ENCODE measurements at regions not wholly inside any gene's neighbourhood (a gene's known extent, or its start where the extent isn't known, plus 50 kb on each side); places are given as distances from the start of the nearest gene placed in this dataset.

DNA sequence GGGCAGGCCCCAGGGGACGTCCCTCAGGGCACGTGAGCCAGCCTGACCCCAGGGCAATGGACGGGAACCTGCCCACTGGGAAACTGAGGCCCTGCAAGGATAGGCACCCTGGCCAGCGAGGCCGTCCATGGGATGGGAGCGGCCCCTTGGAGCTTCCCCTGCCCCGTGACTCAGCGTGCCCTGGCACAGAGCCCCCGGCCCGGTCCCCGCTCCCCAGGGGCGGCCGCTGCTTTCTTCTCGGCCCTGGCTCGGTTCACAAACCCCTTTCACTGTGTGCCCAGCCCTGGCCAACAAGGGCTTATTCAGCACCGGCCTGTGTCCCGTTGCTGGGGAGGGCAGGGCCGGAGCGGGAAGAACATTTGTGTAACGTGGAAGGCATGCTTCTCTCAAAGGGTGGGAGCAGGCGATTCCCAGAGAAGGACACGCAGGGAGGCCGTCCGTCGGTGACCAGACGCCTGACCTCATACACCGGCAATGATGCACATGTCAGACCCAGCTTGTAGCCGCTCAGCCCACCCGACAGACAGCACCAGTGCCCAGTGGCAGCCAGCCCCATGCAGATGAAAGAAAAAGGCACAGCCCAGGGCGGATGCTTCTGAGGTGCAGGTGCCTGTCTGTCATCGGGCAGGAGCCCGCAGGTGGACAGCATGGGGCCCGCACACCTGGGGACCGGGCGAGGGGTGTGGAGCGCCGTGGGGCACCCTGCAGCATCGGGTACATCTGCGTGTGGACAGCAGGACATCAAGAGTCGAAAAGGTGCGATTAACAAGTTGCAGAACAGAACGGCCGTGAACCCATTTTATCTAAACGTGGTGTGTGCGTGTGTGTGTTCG, 94.5 kb downstream of the PDGFA start:
- no peak for DNase-seq

DNA sequence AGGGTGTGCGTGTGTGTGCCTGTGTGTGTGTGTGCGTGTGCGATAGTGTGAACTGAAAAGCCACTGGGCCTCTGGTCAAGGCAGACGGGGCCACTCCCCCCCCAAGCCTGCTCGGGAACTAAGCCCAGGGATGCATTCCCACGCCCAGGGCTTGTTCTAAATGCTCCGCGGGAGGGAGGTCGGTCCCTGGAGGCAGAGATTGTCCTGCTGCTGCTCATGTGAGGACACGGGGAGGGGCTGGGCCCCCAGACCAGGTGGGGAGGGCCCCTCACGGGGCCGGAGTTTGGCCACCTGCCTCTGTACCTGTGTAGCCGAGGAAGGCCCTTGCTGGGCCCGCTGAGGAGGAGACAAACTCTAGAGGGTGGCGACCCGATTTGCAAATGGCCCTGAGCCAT, 93.9 kb downstream of the PDGFA start:
- DNase-seq, result no peak

DNA sequence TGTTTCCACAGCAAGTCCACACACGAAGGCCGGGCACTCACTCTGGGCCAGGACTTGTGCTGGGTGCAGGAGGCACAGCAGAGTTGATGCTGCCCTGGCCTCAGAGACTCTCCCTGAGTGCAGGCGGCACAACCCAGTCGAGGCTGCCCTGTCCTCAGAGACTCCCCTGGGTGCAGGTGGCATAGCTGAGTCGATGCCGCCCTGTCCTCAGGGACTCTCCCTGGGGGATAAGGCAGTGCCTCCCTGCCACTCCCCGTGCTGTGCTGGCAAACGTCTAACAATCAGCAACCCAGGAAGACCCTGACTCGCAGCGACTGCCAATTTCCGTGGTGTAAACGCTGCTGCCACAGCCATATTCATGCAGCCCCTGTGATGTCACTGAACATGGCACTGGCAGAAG, 93.1 kb downstream of the PDGFA start:
- DNase-seq, result no peak

DNA sequence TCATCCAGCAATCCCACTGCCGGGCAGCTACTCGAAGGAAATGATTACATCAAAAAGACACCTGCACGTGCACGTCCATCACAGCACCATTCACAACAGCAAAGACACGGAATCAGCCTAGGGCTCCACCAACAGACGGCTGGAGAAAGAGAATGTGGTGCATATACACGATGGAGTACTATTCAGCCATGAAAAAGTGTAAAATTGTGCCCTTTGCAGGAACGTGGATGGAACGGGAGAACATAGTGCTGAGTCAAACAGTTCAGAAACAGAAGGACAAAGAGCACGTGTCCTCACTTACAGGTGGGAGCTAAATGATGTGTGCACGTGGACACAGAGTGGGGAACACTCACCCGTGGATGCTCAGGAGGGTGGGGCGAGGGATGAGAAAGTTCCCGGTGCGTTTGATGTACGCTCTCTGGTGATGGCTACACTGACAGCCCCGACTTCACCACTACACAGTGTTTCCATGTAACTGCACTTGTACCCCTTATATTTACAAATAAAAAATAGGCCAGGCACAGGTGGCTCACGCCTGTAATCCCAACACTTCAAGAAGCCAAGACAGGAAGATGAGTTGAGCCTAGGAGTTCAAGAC, 92.0 kb downstream of the PDGFA start:
- no peak for DNase-seq

DNA sequence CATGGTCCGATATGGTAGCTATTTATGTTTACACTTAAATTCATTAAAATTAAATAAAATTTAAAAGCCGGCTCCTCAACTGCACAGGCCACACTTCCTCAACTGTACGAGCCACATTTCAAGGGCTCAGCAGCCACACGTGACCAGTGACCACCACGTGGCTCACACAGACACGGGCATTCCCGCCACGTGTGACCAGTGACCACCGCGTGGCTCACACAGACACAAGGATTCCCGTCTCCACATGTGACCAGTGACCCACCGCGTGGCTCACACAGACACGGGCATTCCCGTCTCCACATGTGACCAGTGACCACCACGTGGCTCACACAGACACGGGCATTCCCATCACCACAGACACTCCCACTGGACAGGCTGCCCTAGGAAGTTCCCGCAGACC, 91.3 kb downstream of the PDGFA start:
- no peak for DNase-seq

DNA sequence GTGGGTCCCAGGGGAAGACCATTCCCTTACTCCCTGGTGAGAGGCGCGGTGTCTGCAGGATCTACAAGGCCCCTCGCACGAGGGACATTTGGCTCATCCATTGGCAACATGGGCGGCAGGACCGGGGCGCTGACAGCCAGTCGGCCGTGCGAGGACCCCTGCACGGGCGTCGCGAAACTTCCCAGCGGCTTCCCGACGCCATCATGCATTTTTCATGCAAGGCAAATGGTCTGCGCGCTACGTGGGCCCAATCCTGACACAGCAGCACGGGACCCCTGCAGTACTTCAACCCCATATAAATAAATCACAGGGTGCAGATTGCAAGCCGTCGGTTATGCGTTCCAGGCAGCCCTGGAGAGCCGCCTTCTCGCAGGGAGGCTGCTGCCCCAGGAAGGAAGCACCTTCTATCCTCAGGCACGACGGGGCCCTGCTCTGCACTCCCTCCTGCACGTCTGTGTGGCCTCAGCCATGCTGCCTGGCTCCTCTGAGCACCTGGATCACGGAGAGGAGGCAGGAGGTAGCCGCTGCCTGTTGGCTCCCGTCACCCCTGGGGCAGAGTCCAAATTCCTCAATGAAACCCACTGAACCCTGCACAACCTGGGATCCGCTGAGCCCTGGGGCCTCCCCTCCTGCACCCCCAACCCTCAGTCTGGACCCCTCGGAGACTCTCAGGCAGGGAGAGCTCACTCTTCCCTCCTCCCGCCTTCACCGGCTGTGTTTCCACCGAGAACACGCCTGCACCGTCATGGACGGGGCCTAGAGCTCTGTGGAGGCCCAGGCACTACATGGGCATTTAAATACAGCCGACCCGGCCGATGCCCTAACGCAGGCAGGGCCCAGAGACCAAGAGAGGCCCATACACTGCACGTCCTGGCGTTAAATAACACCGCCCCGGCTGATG, 90.5 kb downstream of the PDGFA start:
- no peak for DNase-seq

DNA sequence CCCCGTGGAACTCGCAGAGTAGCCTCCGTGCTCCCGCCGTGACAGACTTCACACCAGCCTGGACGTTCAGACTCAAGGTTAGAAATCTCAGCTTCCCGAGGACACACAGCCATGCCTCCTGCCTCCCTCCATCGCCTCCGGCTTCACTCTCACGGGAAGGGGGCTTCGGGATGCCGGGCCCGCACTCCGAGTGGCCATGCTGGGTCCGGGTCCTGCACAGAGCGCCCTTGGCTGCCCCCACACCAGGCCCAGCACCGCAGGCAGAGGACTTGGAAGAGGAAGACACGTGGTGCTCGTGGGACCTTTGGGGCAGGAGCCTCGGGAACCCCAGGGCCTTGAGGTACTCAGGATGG, 89.8 kb downstream of the PDGFA start:
- DNase-seq, result no peak

DNA sequence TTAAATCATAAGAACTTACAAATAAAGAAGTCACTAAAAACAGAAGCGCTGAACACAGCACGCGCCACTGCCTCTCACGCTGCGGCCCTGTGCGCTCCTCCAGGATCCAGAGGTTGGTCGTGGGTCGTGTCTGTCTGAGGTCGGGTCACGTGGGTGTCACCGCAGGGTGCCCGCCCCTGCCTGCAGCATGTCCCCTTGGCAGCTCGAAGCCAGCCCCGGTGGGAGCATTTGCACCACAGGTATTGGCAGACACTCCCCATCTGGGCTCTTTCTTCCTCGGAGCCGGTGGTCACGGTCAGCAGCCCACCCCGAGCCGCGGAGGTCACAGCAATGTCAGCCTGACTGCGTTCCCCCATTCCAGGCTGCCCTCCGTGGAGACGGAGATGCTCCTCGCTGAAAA, 88.6 kb downstream of the PDGFA start:
- no peak for DNase-seq

DNA sequence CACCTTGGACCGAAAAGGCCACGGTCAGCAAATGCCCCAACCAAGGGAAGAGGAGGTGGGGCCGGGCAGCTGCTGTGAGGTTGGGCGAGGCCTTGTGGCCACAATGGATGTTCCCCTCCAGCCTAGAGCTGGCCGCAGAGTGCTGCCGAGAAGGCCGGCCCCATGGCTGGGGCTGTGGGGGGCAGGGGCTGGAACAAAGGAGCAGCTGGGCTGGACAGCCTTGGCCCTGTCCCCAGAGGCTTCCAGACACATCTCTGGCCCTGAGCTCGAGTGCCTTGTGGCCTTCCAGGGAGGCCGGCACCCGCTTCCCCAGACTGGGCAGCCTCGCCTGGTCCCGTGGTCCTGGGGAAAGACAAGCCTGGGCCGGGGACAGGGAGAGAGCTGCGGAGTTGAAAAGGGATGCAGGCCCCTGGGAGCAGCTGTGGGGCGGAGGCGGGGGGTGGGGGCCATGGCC, 88.0 kb downstream of the PDGFA start:
- DNase-seq, result no peak

DNA sequence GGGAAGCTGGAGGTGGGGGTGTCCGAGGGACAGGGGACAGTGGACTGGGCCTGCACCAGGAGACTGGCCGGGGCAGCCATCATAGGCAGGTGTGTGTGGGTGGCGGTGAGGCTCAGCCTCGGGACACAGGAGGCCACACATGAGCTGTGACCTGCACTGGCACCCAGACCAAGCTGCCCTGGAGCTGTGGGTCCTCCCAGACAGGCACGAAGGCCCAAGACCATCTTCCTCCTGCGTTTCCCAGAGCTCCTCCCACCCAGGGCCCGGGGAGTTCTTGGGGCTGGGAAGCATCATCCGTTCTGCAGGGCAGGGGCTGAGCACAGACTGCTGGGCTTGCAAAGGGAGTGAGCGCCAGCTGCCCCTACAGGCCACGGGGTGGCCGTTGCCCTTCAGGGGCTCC, 87.4 kb downstream of the PDGFA start:
- DNase-seq, result no peak

DNA sequence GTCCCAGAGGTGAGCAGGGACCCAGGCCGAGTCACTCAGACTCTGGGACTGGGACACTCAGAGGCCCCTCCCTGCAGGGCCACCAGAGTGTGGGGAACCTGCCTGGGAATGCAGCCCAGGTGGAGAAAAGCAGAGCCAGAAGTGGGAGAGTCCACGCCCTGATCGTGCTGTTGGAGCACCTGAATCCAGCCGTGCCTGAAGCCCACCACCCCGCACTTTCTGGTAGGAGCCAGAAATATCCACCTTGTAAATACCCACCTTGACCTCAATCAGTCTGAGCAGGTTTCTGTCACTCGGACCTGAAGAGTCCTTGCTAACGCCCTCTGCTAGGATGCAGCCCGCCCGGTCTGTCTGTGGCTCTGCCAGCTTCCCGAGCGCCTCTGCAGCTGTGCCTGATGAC, 86.7 kb downstream of the PDGFA start:
- DNase-seq, result no peak

DNA sequence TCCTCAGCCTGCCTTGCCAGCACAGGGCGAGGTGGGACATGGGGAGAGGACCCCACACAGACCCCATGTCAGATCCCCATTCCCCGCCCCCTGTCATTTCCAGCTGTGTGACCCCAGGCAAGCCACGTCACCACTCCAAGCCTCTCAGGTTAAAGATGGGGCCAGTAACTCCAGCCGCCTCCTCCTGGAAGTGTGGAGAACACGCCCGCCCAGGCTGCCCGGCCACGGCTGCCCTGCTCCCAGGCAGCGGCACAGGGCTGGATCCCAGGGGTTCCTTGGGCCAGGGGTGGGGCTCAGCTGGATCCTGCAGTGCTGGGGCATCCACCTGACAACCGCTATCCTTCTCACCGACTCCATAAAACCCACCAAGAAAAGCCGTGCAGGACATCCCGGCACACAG, 86.1 kb downstream of the PDGFA start:
- DNase-seq, result no peak

DNA sequence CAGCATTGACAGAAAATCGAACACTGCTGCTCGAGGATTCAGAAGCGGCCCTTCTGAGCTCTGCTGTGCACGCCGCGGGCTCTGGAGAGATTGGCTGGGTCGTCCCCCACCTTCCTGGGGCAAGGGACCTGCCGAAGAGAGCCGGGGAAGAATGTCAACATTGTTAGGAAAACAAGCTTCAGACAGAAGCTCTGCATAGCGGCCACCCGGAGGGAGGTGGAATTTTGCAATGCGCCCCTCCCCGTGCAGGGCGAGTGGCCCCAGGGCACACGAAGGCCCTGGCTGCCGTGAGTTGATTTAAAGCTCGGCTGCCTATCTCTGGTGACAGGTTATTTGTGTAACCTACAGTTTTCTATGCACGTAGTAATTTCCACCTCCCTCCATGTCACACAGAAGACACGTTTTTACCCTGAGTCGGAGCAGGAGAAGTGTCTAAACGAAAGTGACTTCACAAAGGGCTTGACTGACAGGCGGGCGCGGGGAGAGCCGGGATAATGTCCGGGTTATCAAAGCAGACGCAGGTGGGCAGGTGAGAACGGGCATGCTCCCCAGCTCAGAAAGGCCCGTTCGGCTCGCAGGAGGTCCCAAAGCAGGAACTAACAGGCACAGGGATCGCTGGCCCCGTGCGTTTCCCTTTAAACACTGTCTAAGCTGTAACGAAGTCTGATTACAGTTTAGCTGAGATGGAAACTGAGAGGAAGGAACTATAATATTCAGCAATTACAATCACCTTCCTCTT, 84.6 kb downstream of the PDGFA start:
- DNase-seq, result no peak

DNA sequence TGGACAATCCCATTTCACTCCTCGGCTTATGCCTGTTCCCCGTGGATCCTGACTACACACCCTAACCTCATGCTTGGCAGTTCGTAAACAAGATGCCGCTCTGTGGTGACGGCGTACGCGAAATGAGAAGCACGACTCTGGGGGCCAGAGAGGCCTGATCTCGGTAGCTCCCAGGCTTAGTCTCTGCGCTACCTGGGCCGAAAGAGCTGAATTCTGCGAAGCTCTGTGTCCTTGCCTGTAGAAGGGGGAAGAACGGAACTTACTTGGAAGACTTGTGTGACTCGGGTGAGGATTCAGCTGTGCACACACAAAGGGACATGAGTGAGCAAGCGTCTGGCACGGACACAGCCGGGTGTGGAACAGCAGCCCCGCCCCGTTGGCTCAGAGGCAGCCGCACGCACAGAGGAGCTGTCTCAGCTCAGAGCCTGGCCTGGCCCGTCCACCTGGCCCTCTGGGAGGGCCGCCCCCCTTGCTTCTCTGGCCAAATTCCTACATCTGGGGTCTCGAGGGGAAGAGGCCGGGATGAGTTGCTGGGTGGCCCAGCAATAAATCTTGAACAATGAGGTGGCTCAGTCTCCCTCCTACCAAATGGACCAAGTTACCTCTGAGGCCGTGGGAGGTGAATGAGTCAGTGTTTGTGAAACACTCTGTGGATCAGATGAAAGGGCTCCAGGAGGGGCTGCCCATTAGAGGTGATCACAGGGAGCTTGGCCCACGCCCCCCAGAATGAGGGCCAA, 83.8 kb downstream of the PDGFA start:
- no peak for DNase-seq

DNA sequence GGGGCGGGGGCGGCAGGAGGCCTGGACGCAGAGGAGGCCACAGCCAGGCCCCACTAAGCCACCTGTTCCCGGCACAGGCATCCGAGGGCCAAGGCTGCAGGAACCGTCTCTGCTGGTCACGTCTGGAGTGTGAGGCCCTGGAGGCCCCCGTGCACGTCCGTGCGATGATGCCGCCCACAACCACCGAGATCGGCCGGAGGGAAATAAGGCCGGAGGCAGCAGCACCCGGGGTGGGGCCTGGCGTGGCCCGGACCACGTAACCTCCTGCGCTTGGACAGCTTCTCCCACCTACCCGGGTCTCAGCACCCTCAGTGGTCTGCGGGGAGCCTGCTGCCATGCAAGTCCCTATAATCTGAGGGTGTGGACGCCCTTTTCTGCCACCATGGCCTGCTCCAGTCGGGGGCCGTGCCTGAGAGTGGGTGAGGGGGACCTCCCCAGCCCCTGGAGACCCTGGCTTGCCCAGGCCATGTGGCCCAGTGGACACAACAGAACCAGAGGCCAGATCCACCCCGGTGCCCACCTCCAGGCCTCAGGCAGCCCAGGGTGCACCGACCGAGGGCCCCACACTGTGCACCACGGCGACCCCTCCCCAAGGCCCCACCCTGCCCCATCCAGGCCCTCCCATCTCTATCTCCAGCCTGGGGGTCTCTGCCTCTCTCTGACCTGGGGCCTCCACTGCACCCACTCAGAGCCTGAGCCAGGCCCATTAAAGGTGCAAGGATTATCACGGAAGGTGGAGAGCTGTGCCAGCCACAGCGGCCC, 83.1 kb downstream of the PDGFA start:
- no peak for DNase-seq

DNA sequence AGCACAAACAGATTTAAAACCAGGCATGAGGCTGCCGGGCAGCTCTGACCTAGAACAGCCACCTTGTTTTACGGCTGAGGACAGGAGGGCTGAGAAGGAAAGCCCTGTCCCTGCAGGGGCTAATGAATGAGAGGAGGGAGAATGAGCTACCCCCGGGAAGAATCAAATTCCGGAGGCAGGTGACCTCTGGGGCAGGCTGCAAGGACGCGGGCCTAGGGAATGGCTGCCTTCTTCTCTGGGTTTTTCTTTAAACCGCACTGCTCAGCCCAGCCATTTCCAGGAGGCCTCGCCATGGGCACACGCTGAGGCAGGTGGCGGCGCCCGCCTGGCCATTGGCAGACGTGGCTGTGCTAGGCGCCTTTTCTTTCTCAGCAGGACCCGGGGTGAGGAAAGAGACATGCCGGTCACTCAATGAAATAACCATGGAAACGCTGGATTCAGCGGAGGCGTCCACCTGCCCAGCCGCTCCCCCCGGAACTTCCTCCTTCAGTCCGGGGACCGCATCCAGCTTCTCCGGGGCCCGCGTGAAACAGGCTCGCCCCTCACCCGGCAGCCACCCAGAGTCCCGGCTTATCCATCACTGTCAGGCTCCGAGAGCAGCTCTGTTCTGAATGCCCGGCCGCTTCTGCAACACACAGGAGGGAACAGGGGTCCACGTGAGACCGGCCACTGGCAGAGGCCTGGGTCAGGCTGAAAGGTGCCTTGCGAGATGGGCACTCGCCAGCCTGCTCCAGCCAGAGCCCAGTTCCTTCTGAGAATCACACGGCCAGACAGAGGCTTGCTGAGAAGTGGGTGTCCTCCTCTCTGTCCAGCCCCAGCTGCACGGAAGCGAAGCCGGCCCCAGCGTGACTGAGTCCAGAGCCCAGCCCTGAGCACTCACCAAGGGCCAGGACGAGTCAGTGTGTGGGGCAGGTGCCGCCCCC, 82.1 kb downstream of the PDGFA start:
- DNase-seq, result no peak

DNA sequence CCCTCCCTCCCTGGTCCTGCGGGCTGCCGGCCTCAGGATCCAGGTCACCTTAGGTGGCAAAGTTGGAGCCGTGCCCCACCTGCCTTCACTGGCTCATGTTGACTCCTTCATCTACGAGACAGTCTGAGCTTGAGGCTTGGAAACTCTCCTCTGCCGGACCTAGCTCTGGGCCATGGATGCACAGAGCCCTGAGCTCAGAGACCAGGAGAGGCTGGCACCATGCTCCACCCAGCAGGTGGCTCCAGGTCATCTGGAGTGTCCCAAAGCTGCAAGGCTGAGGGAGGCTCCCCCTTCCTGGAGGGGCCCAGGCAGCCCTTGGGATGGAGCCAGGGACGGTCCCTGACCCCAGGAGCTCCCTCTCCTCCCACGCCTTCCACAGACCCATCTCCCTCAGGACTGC, 81.3 kb downstream of the PDGFA start:
- DNase-seq, result no peak

DNA sequence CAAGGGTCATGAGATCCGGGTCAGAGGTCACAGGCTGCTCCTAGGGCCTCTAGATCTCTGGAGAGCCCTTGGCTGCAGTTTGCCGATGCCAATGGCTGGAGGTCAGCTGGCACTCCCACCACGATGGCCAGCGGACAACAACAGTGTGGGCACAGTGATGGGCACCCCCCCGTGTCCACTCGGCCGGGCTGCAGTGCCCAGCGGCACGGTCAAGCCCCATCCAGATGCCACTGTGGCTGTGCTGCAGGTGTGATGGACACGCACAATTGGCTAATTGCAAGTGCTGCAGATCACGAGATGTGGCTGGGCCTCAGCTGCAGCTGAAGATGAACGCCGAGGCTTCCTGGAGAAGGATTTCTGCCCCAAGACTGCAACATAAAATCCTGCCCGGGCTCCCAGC, 80.7 kb downstream of the PDGFA start:
- DNase-seq, result no peak

DNA sequence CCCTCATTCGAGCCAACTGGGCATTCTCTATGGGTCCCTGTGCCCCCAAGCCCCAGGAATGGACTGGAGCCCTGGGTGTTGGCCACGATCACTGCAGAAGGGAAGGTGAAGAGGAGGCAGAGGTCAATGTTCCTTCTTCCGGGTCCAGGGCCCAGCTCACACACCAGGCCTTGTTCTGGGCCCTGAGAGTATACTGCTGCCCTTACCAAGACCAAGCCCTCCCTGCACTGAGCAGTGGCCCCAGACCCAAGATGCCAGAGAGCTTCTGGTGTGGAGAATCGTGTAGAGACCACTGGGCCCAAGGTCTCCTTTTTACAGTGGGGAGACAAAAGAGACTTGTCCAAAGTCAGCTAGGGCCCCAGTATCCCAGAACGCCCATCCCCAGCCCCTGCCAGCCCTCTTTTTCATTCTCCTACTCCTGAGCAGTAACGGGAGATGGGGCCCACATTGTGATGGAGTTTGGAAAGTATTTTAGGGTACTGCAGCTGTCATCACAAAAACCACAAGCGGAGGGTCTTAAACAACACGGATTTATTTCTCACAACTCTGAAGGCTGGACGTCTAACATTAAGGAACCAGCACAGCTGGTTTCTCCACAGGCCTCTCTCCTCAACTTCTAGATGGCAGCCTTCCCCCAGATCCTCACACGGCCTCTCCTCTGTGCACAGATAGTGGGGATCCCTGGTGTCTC, 79.4 kb downstream of the PDGFA start:
- no peak for DNase-seq
